ENCODE measurements at regions not wholly inside any gene's neighbourhood (a gene's known extent, or its start where the extent isn't known, plus 50 kb on each side); places are given as distances from the start of the nearest gene placed in this dataset.

GRCh38 chr11:98616098-98616655 lies 404.6 kb upstream of the CNTN5 start:
- no peak overlapping the region for H2AFZ ChIP-seq (ENCODE audit: low read depth)
- CTCF ChIA-PET, result no interaction called here
- DNase-seq, result no peak
- no peak overlapping the region for H3K4me2 ChIP-seq
- TF ChIP-seq TAF1 (IDR thresholded peaks at IDR 0.05; ENCODE audit: borderline replicate concordance, low read depth, low read length), result no peak
- H3K27ac ChIP-seq (ENCODE audit: low read depth in 2 of 2, low read length in 1 of 2), result no peak overlapping the region
- no peaks in the 10 kb centered on the region for H3K36me3 ChIP-seq (replicated peaks in 1 of 2; ENCODE audit: control insufficient read depth in 1 of 2, insufficient read depth in 2 of 2, low read length in 1 of 2)
- no peaks in the 10 kb centered on the region for H4K20me1 ChIP-seq (ENCODE audit: insufficient read depth)
- no peaks in the 10 kb centered on the region for H3K4me1 ChIP-seq (ENCODE audit: control insufficient read depth in 1 of 2, insufficient read depth in 2 of 2, low read depth in 1 of 2, low read length in 1 of 2)
- H3K79me2 ChIP-seq (ENCODE audit: insufficient read depth), result no peaks in the 10 kb centered on the region
- H3K27me3 ChIP-seq (ENCODE audit: insufficient read depth), result no peaks in the 10 kb centered on the region
- H3F3A ChIP-seq (replicated peaks; ENCODE audit: insufficient read depth), result no peaks in the 10 kb centered on the region
- H3K9me2 ChIP-seq, result no peaks in the 10 kb centered on the region
- H3K9ac ChIP-seq, result no peak overlapping the region
- POLR2A ChIA-PET, result no interaction called here
- H3K9me3 ChIP-seq, result no peaks in the 10 kb centered on the region
- no peak overlapping the region for H3K4me3 ChIP-seq (ENCODE audit: low read depth in 2 of 2, low read length in 1 of 2)

- Histone ChIP-seq H3K36me3 (replicated peaks in 1 of 2; ENCODE audit: control insufficient read depth in 1 of 2, insufficient read depth in 2 of 2, low read length in 1 of 2) (no peaks in the 10 kb centered on the region), H3K4me3 (ENCODE audit: low read depth in 2 of 2, low read length in 1 of 2) (no peak overlapping the region), H3K27me3 (ENCODE audit: insufficient read depth) (no peaks in the 10 kb centered on the region), H3K9me2 (no peaks in the 10 kb centered on the region), H3K27ac (ENCODE audit: low read depth in 2 of 2, low read length in 1 of 2) (no peak overlapping the region), H4K20me1 (ENCODE audit: insufficient read depth) (no peaks in the 10 kb centered on the region), H3F3A (replicated peaks; ENCODE audit: insufficient read depth) (no peaks in the 10 kb centered on the region), H3K9ac (no peak overlapping the region), H3K79me2 (ENCODE audit: insufficient read depth) (no peaks in the 10 kb centered on the region), H2AFZ (ENCODE audit: low read depth) (no peak overlapping the region), H3K4me1 (ENCODE audit: control insufficient read depth in 1 of 2, insufficient read depth in 2 of 2, low read depth in 1 of 2, low read length in 1 of 2) (no peaks in the 10 kb centered on the region), H3K4me2 (no peak overlapping the region), H3K9me3 (no peaks in the 10 kb centered on the region)
- TF ChIP-seq YY1 (IDR thresholded peaks at IDR 0.05; ENCODE audit: low read depth) (no peak), MEF2A (IDR thresholded peaks at IDR 0.05; ENCODE audit: borderline replicate concordance, low read depth) (no peak), RXRA (IDR thresholded peaks at IDR 0.05; ENCODE audit: borderline replicate concordance, low read depth) (no peak), RFX5 (IDR thresholded peaks at IDR 0.05; ENCODE audit: low read length) (no peak), CHD2 (IDR thresholded peaks at IDR 0.05; ENCODE audit: low read length, partially characterized antibody) (no peak), RCOR1 (IDR thresholded peaks at IDR 0.05; ENCODE audit: low read length) (no peak), SIN3A (IDR thresholded peaks at IDR 0.05; ENCODE audit: borderline replicate concordance, low read depth, low read length) (no peak), RAD21 (IDR thresholded peaks at IDR 0.05; ENCODE audit: low read length) (no peak), ZBTB33 (IDR thresholded peaks at IDR 0.05; ENCODE audit: borderline replicate concordance, low read depth) (no peak), POLR2AphosphoS5 (IDR thresholded peaks at IDR 0.05; ENCODE audit: low read depth, low read length) (no peak), GATA2 (CRISPR knock-in tag; IDR thresholded peaks at IDR 0.05) (no peak), SMC3 (IDR thresholded peaks at IDR 0.05; ENCODE audit: low read depth, low read length) (no peak), IRF3 (IDR thresholded peaks at IDR 0.05; ENCODE audit: low read depth, low read length) (no peak), ELF1 (IDR thresholded peaks at IDR 0.05) (no peak), TAF1 (IDR thresholded peaks at IDR 0.05; ENCODE audit: borderline replicate concordance, low read depth, low read length) (no peak), JUND (IDR thresholded peaks at IDR 0.05) (no peak), EZH2phosphoT487 (IDR thresholded peaks at IDR 0.05; ENCODE audit: borderline replicate concordance, low read depth) (no peak)
- TF ChIP-seq, protein P1, sequence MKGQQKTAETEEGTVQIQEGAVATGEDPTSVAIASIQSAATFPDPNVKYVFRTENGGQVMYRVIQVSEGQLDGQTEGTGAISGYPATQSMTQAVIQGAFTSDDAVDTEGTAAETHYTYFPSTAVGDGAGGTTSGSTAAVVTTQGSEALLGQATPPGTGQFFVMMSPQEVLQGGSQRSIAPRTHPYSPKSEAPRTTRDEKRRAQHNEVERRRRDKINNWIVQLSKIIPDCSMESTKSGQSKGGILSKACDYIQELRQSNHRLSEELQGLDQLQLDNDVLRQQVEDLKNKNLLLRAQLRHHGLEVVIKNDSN (IDR thresholded peaks at IDR 0.05; ENCODE audit: borderline replicate concordance, low read depth), result no peak
- TF ChIP-seq, protein P2, sequence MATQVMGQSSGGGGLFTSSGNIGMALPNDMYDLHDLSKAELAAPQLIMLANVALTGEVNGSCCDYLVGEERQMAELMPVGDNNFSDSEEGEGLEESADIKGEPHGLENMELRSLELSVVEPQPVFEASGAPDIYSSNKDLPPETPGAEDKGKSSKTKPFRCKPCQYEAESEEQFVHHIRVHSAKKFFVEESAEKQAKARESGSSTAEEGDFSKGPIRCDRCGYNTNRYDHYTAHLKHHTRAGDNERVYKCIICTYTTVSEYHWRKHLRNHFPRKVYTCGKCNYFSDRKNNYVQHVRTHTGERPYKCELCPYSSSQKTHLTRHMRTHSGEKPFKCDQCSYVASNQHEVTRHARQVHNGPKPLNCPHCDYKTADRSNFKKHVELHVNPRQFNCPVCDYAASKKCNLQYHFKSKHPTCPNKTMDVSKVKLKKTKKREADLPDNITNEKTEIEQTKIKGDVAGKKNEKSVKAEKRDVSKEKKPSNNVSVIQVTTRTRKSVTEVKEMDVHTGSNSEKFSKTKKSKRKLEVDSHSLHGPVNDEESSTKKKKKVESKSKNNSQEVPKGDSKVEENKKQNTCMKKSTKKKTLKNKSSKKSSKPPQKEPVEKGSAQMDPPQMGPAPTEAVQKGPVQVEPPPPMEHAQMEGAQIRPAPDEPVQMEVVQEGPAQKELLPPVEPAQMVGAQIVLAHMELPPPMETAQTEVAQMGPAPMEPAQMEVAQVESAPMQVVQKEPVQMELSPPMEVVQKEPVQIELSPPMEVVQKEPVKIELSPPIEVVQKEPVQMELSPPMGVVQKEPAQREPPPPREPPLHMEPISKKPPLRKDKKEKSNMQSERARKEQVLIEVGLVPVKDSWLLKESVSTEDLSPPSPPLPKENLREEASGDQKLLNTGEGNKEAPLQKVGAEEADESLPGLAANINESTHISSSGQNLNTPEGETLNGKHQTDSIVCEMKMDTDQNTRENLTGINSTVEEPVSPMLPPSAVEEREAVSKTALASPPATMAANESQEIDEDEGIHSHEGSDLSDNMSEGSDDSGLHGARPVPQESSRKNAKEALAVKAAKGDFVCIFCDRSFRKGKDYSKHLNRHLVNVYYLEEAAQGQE (IDR thresholded peaks at IDR 0.05; ENCODE audit: low read depth, low read length), result no peak
- TF ChIP-seq, protein P3, sequence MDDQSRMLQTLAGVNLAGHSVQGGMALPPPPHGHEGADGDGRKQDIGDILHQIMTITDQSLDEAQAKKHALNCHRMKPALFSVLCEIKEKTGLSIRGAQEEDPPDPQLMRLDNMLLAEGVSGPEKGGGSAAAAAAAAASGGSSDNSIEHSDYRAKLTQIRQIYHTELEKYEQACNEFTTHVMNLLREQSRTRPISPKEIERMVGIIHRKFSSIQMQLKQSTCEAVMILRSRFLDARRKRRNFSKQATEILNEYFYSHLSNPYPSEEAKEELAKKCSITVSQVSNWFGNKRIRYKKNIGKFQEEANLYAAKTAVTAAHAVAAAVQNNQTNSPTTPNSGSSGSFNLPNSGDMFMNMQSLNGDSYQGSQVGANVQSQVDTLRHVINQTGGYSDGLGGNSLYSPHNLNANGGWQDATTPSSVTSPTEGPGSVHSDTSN (IDR thresholded peaks at IDR 0.05), result no peak
- DNase-seq, result no peak
- CTCF ChIA-PET, result no interaction called here
- POLR2A ChIA-PET, result no interaction called here
These were observed 399.0 kb upstream of the CNTN5 start for GRCh38 chr11:98621767-98622166.

Data from SK-N-SH (cell line).